H1 (cell line): ENCODE measurements at regions not wholly inside any gene's neighbourhood (a gene's known extent, or its start where the extent isn't known, plus 50 kb on each side); places are given as distances from the start of the nearest gene placed in this dataset.

Experiments
- BRCA1 ChIP-seq: IDR thresholded peaks from 2 replicates; pipeline ENCODE4 v1.6.1; 2012; ENCODE audit warnings: low read depth, low read length, improper control_type of control experiment
- TF ChIP-seq, protein P1 (sequence below): fragments of 300-600 bp; sonication (generic); IDR thresholded peaks from 2 replicates; pipeline ENCODE4 v1.7.1; 2012; ENCODE audit warnings: low read length, moderate library complexity, mild to moderate bottlenecking, inconsistent platforms; ENCODE audit not compliant: insufficient replicate concordance
- TF ChIP-seq, protein P2 (sequence below): IDR thresholded peaks from 2 replicates; pipeline ENCODE4 v1.6.1; 2011; ENCODE audit warnings: low read depth, mild to moderate bottlenecking, low read length; ENCODE audit not compliant: insufficient read depth

GRCh38 chr18:55034742-55035141, 75.5 kb upstream of the CCDC68 start (continued):
- TF ChIP-seq, protein P1, sequence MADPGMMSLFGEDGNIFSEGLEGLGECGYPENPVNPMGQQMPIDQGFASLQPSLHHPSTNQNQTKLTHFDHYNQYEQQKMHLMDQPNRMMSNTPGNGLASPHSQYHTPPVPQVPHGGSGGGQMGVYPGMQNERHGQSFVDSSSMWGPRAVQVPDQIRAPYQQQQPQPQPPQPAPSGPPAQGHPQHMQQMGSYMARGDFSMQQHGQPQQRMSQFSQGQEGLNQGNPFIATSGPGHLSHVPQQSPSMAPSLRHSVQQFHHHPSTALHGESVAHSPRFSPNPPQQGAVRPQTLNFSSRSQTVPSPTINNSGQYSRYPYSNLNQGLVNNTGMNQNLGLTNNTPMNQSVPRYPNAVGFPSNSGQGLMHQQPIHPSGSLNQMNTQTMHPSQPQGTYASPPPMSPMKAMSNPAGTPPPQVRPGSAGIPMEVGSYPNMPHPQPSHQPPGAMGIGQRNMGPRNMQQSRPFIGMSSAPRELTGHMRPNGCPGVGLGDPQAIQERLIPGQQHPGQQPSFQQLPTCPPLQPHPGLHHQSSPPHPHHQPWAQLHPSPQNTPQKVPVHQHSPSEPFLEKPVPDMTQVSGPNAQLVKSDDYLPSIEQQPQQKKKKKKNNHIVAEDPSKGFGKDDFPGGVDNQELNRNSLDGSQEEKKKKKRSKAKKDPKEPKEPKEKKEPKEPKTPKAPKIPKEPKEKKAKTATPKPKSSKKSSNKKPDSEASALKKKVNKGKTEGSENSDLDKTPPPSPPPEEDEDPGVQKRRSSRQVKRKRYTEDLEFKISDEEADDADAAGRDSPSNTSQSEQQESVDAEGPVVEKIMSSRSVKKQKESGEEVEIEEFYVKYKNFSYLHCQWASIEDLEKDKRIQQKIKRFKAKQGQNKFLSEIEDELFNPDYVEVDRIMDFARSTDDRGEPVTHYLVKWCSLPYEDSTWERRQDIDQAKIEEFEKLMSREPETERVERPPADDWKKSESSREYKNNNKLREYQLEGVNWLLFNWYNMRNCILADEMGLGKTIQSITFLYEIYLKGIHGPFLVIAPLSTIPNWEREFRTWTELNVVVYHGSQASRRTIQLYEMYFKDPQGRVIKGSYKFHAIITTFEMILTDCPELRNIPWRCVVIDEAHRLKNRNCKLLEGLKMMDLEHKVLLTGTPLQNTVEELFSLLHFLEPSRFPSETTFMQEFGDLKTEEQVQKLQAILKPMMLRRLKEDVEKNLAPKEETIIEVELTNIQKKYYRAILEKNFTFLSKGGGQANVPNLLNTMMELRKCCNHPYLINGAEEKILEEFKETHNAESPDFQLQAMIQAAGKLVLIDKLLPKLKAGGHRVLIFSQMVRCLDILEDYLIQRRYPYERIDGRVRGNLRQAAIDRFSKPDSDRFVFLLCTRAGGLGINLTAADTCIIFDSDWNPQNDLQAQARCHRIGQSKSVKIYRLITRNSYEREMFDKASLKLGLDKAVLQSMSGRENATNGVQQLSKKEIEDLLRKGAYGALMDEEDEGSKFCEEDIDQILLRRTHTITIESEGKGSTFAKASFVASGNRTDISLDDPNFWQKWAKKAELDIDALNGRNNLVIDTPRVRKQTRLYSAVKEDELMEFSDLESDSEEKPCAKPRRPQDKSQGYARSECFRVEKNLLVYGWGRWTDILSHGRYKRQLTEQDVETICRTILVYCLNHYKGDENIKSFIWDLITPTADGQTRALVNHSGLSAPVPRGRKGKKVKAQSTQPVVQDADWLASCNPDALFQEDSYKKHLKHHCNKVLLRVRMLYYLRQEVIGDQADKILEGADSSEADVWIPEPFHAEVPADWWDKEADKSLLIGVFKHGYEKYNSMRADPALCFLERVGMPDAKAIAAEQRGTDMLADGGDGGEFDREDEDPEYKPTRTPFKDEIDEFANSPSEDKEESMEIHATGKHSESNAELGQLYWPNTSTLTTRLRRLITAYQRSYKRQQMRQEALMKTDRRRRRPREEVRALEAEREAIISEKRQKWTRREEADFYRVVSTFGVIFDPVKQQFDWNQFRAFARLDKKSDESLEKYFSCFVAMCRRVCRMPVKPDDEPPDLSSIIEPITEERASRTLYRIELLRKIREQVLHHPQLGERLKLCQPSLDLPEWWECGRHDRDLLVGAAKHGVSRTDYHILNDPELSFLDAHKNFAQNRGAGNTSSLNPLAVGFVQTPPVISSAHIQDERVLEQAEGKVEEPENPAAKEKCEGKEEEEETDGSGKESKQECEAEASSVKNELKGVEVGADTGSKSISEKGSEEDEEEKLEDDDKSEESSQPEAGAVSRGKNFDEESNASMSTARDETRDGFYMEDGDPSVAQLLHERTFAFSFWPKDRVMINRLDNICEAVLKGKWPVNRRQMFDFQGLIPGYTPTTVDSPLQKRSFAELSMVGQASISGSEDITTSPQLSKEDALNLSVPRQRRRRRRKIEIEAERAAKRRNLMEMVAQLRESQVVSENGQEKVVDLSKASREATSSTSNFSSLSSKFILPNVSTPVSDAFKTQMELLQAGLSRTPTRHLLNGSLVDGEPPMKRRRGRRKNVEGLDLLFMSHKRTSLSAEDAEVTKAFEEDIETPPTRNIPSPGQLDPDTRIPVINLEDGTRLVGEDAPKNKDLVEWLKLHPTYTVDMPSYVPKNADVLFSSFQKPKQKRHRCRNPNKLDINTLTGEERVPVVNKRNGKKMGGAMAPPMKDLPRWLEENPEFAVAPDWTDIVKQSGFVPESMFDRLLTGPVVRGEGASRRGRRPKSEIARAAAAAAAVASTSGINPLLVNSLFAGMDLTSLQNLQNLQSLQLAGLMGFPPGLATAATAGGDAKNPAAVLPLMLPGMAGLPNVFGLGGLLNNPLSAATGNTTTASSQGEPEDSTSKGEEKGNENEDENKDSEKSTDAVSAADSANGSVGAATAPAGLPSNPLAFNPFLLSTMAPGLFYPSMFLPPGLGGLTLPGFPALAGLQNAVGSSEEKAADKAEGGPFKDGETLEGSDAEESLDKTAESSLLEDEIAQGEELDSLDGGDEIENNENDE = no peak
- no peak for TF ChIP-seq BRCA1
- TF ChIP-seq, protein P2, sequence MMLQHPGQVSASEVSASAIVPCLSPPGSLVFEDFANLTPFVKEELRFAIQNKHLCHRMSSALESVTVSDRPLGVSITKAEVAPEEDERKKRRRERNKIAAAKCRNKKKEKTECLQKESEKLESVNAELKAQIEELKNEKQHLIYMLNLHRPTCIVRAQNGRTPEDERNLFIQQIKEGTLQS = no peak
